ENCODE measurements at regions not wholly inside any gene's neighbourhood (a gene's known extent, or its start where the extent isn't known, plus 50 kb on each side); places are given as distances from the start of the nearest gene placed in this dataset.

DNA sequence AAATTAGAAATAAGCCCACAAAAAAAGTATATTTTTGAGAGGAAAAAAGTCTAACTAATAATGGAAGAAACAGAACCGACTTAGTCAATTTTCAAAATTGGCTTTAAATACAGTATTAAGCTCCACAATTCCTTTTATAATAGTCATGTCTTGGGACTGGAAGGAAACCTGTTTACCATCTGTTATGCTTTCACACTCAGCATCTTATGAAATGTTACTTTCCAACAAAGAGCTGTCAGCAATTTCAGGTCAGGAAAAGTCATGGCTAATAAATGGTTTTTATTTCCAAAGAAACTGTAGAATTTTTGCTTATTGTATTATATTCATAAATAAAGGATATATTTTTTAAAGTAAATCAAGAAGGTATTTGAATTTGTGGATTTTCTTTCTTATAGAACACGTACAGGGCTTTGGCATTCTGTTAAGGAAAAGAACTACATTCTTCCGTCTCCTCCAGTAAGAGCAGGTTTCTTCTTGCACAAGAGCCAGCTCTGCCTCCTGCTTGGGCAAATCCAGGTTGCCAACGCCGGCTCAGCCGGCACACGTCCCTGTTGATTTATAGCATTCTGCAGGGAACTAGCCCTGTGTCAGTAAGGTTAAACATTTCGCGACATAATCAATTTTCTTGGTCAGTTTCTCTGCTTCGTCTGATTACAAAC, 52.9 kb upstream of the GPR12 start:
- Histone ChIP-seq H3K9me3 (ENCODE audit: control insufficient read depth, low read depth, low read length) (no peaks in the 10 kb centered on the region), H2AFZ (ENCODE audit: low read length) (no peak overlapping the region), H3K79me1 (ENCODE audit: insufficient read depth, low read depth, low read length, poor library complexity, severe bottlenecking) (no peaks in the 10 kb centered on the region), H4K20me1 (ENCODE audit: control insufficient read depth, insufficient read depth, insufficient read length) (no peaks in the 10 kb centered on the region), H3K27me3 (ENCODE audit: insufficient read depth, low read length) (no peaks in the 10 kb centered on the region), H4K8ac (replicated peaks; ENCODE audit: insufficient read length, low read depth, low read length) (no peak overlapping the region), H3K79me2 (ENCODE audit: insufficient read depth, low read length) (no peaks in the 10 kb centered on the region), H3K4me1 (ENCODE audit: insufficient read depth, low read length) (peaks cover 3% of the 10 kb centered on the region; the same call in 1 of the 2 replicates), H2BK12ac (ENCODE audit: insufficient read length, low read depth, low read length) (no peak overlapping the region), H3K9ac (ENCODE audit: extremely low read depth, insufficient read length, low read length) (no peak overlapping the region), H2BK20ac (ENCODE audit: low read depth, low read length, poor library complexity, severe bottlenecking) (no peak overlapping the region), H3K27ac (ENCODE audit: insufficient read length, low read depth, low read length) (no peak overlapping the region), H2AK5ac (ENCODE audit: insufficient read length, low read length) (no peak overlapping the region), H3K18ac (ENCODE audit: insufficient read length, low read depth, low read length) (no peak overlapping the region), H3K23ac (ENCODE audit: insufficient read length, low read depth, low read length) (no peak overlapping the region), H2BK15ac (ENCODE audit: low read depth, low read length) (no peak overlapping the region), H4K91ac (ENCODE audit: insufficient read length, low read depth, low read length) (no peak overlapping the region), H4K5ac (ENCODE audit: insufficient read length, low read depth, low read length) (no peak overlapping the region), H3K4ac (ENCODE audit: low read depth, low read length) (no peak overlapping the region), H2BK5ac (ENCODE audit: insufficient read length, low read length) (no peak overlapping the region), H3K4me2 (ENCODE audit: insufficient read depth, insufficient read length, low read length) (no peak overlapping the region), H3K56ac (ENCODE audit: insufficient read length, low read depth, low read length) (no peak overlapping the region), H3K23me2 (ENCODE audit: insufficient read length, low read depth, low read length, poor library complexity, severe bottlenecking) (no peaks in the 10 kb centered on the region), H3K14ac (ENCODE audit: insufficient read depth, low read length) (no peak overlapping the region), H2BK120ac (ENCODE audit: low read depth, low read length, poor library complexity, severe bottlenecking) (no peak overlapping the region), H3T11ph (ENCODE audit: low read length) (no peak overlapping the region)
- WGBS (ENCODE audit: extremely low coverage, insufficient read length, low lambda C conversion rate), result no CpG with 5 or more reads among the region's 10 CpGs
- H3K36me3 Mint-ChIP-seq (ENCODE audit: insufficient read depth in 1 of 3, low read depth in 3 of 3), result no peaks in the 10 kb centered on the region
- H3K9me3 Mint-ChIP-seq, result no peaks in the 10 kb centered on the region
- H3K27ac Mint-ChIP-seq, result no peak overlapping the region
- TF ChIP-seq, protein P1, sequence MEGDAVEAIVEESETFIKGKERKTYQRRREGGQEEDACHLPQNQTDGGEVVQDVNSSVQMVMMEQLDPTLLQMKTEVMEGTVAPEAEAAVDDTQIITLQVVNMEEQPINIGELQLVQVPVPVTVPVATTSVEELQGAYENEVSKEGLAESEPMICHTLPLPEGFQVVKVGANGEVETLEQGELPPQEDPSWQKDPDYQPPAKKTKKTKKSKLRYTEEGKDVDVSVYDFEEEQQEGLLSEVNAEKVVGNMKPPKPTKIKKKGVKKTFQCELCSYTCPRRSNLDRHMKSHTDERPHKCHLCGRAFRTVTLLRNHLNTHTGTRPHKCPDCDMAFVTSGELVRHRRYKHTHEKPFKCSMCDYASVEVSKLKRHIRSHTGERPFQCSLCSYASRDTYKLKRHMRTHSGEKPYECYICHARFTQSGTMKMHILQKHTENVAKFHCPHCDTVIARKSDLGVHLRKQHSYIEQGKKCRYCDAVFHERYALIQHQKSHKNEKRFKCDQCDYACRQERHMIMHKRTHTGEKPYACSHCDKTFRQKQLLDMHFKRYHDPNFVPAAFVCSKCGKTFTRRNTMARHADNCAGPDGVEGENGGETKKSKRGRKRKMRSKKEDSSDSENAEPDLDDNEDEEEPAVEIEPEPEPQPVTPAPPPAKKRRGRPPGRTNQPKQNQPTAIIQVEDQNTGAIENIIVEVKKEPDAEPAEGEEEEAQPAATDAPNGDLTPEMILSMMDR (conservative IDR thresholded peaks at IDR 0.05), result no peak
- peaks cover 14% of the 10 kb centered on the region in 2 experiments for H3K4me1 Mint-ChIP-seq
- no peak overlapping the region for H3K4me3 Mint-ChIP-seq
- peaks cover 4% of the 10 kb centered on the region; the same call in 1 of the 2 replicates for H3K27me3 Mint-ChIP-seq (ENCODE audit: low read depth)
- DNase-seq, result no peak
